ENCODE measurements at regions not wholly inside any gene's neighbourhood (a gene's known extent, or its start where the extent isn't known, plus 50 kb on each side); places are given as distances from the start of the nearest gene placed in this dataset.

DNA sequence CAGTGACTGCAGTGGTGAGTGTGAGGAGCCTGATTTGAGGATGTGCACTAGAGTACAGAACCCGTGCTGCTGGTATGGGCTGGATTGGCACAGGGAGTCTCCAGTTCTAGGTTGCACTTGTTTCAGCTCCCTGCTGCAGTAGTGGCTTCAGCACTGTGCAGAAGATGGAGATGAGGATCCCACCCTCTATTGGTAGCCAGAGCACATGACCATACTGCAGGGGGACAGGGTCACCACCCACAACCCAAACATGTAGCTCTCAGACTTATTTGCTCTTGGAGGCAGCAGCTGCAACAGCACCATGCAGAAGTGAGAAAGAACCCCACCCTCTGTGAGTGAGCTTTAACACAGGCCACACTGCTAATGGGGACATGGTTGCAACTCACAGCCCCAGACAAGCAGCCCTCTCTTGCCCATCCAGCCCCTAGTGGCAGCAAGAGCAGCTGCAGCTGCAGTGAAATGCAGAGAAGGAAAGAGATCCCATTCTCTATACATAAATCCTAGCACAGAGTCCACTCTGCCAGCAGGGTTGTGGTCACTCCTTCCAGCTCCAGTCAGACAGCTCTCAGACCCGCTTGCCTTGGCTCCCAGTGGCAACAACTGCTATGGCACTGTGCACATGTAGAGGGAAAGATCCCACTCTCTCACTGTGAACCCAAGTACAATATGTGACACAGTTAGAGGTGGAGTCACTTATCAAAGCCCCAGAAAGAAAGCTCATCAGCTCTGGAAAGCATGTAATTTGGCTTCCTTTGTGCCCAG is 51.4 kb upstream of the SCIN start:
- intact Hi-C loops (cut with DNase I; ENCODE audit: low total_unique reads) = no loop called here
- no peak for DNase-seq (ENCODE audit: low spot score in 2 of 2)

GRCh38 chr7:12519682-12520009 is 50.9 kb upstream of the SCIN start:
- TF ChIP-seq, protein P1, sequence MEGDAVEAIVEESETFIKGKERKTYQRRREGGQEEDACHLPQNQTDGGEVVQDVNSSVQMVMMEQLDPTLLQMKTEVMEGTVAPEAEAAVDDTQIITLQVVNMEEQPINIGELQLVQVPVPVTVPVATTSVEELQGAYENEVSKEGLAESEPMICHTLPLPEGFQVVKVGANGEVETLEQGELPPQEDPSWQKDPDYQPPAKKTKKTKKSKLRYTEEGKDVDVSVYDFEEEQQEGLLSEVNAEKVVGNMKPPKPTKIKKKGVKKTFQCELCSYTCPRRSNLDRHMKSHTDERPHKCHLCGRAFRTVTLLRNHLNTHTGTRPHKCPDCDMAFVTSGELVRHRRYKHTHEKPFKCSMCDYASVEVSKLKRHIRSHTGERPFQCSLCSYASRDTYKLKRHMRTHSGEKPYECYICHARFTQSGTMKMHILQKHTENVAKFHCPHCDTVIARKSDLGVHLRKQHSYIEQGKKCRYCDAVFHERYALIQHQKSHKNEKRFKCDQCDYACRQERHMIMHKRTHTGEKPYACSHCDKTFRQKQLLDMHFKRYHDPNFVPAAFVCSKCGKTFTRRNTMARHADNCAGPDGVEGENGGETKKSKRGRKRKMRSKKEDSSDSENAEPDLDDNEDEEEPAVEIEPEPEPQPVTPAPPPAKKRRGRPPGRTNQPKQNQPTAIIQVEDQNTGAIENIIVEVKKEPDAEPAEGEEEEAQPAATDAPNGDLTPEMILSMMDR (IDR thresholded peaks at IDR 0.05) = no peak
- no peak for TF ChIP-seq POLR2A (IDR thresholded peaks at IDR 0.05)
- no peak overlapping the region for H3K4me3 ChIP-seq (ENCODE audit: low read depth, poor library complexity, severe bottlenecking)
- intact Hi-C loops (cut with DNase I; ENCODE audit: low total_unique reads) = no loop called here
- WGBS, 2 donors = no CpG with 5 or more reads among the region's 1 CpG
- no peak for DNase-seq (ENCODE audit: low spot score in 2 of 2)

More for the DNA sequence above, 51.4 kb upstream of the SCIN start:
- WGBS, 2 donors = 78 to 82% methylated on average over 2 of the region's 2 CpGs
- TF ChIP-seq, protein P1 (IDR thresholded peaks at IDR 0.05) = no peak
- TF ChIP-seq POLR2A (IDR thresholded peaks at IDR 0.05) = no peak
- no peak overlapping the region for H3K4me3 ChIP-seq (ENCODE audit: low read depth, poor library complexity, severe bottlenecking)
